Gastroesophageal sphincter (tissue), 2 donors: ENCODE measurements at regions not wholly inside any gene's neighbourhood (a gene's known extent, or its start where the extent isn't known, plus 50 kb on each side); places are given as distances from the start of the nearest gene placed in this dataset.

Source experiments
- EP300 ChIP-seq: sonication (generic); formaldehyde crosslinking; IDR thresholded peaks from one replicate; pipeline ENCODE4 v1.6.1; 2017; ENCODE audit warnings: antibody characterized with exemption, mild to moderate bottlenecking
- POLR2AphosphoS5 ChIP-seq: sonication (generic); formaldehyde crosslinking; IDR thresholded peaks from one replicate; pipeline ENCODE4 v1.6.1; 2017; ENCODE audit warnings: antibody characterized with exemption

- TF ChIP-seq EP300: no peak
- no peak for TF ChIP-seq POLR2AphosphoS5
Observed at GRCh38 chr9:108117795-108118194, 628.2 kb upstream of the KLF4 start.
